HepG2 (cell line): ENCODE measurements at regions not wholly inside any gene's neighbourhood (a gene's known extent, or its start where the extent isn't known, plus 50 kb on each side); places are given as distances from the start of the nearest gene placed in this dataset.

Source experiments
- ATAC-seq: fragments of 200-7000 bp; cut with Tn5 transposase; 3 replicates; pipeline ENCODE4 v1.9.1; 2020; ENCODE audit warnings: mild to moderate bottlenecking, moderate library complexity
- BruUV-seq: library from RNA; stranded (reverse); fragments of 400-500 nt; replicated peaks from 2 replicates; lab custom pipeline; 2021; lab: Mats Ljungman, UMichigan
- CTCF ChIA-PET: fragments of 300-600 bp; formaldehyde crosslinking; extraction: SDS; loops from one replicate; lab custom pipeline; 2021; ENCODE audit warnings: low total read pairs, inconsistent platforms, low intra/inter-chr PET ratio; lab: Yijun Ruan, JAX
- POLR2A ChIA-PET: fragments of 350-600 bp; sonication (Branson Sonifier 250); formaldehyde crosslinking; loops from one replicate; lab custom pipeline; 2020; ENCODE audit warnings: antibody characterized with exemption, inconsistent platforms; lab: Yijun Ruan, JAX
- DNase-seq: peaks from one replicate; pipeline ENCODE4 v3.0.0-alpha.2; 2015; ENCODE audit warnings: low spot score
- FAIRE-seq: peaks from 3 replicates; lab custom pipeline; 2011; peaks lifted over from hg19 to GRCh38; lab: Jason Lieb, UNC
- H2AFZ ChIP-seq: one replicate; pipeline ENCODE4 v1.6.1; 2011; ENCODE audit warnings: low read length, inconsistent platforms
- H3K27ac ChIP-seq: fragments of 300-600 bp; 3 replicates; pipeline ENCODE4 v1.8.0; 2011; ENCODE audit warnings: mixed run types, mild to moderate bottlenecking, mixed read lengths, low read length, inconsistent platforms; ENCODE audit not compliant: insufficient read depth; ENCODE audit errors: extremely low read length
- H3K27me3 ChIP-seq, 2 experiments: fragments of 200-600 bp in 1 of 2; 2 replicates in 1 of 2; 3 replicates in 1 of 2; pipeline versions ENCODE4 v1.6.0 to v1.8.0; 2011; ENCODE audit warnings: low read length in 2 of 2, mild to moderate bottlenecking in 2 of 2, moderate library complexity in 2 of 2, inconsistent platforms in 1 of 2; ENCODE audit not compliant: insufficient read depth in 2 of 2, control insufficient read depth in 1 of 2
- H3K36me3 ChIP-seq, 2 experiments: fragments of 200-600 bp in 1 of 2; replicated peaks in 1 of 2; 2 replicates in 1 of 2; 3 replicates in 1 of 2; pipeline versions ENCODE4 v1.5.1 to v1.8.0; 2011; ENCODE audit warnings: low read length in 2 of 2, inconsistent platforms in 1 of 2; ENCODE audit not compliant: insufficient read depth in 2 of 2, control insufficient read depth in 1 of 2
- H3K4me1 ChIP-seq: 2 replicates; pipeline ENCODE4 v1.5.1; 2012; ENCODE audit warnings: low read length, inconsistent platforms; ENCODE audit not compliant: insufficient read depth
- H3K4me2 ChIP-seq: 2 replicates; pipeline ENCODE4 v1.6.0; 2011; ENCODE audit warnings: low read depth, low read length, inconsistent platforms
- H3K4me3 ChIP-seq, 3 experiments: fragments of 200-600 bp in 1 of 3; sonication (generic), shearing (Covaris generic) in 1 of 3; replicated peaks in 1 of 3; 2 replicates each; pipeline ENCODE4 v1.5.1; 2011 to 2016; ENCODE audit warnings: low read length in 3 of 3, inconsistent platforms in 2 of 3, low read depth in 2 of 3, mild to moderate bottlenecking in 2 of 3, control low read depth in 1 of 3, mixed read lengths in 1 of 3; ENCODE audit not compliant: insufficient read depth in 1 of 3
- H3K79me2 ChIP-seq: one replicate; pipeline ENCODE4 v1.6.1; 2011; ENCODE audit warnings: low read length, inconsistent platforms; ENCODE audit not compliant: insufficient read depth
- H3K9ac ChIP-seq: 2 replicates; pipeline ENCODE4 v1.6.0; 2011; ENCODE audit warnings: mild to moderate bottlenecking, low read depth, low read length, inconsistent platforms; ENCODE audit not compliant: insufficient read depth
- H3K9me3 ChIP-seq: 2 replicates; pipeline ENCODE4 v1.5.1; 2012; ENCODE audit warnings: mild to moderate bottlenecking, low read length
- H4K20me1 ChIP-seq: 2 replicates; pipeline ENCODE4 v1.6.0; 2011; ENCODE audit warnings: inconsistent platforms, mild to moderate bottlenecking, low read length, moderate library complexity; ENCODE audit not compliant: insufficient read depth
- CEBPB ChIP-seq: IDR thresholded peaks from 2 replicates; pipeline ENCODE4 v1.6.1; 2011; ENCODE audit warnings: low read depth, low read length, improper control_type of control experiment, borderline replicate concordance
- GFI1 ChIP-seq: sonication (generic); formaldehyde crosslinking; IDR thresholded peaks from 2 replicates; pipeline ENCODE4 v1.5.0; 2020; ENCODE audit warnings: missing genetic modification reagents, mild to moderate bottlenecking, borderline replicate concordance
- MAFF ChIP-seq: IDR thresholded peaks from 2 replicates; pipeline ENCODE4 v1.6.1; 2011; ENCODE audit warnings: low read depth, low read length, improper control_type of control experiment
- MAFK ChIP-seq, 2 experiments: IDR thresholded peaks in 1 of 2; conservative IDR thresholded peaks in 1 of 2; 2 replicates each; pipeline ENCODE4 v1.6.1; 2011; ENCODE audit warnings: improper control_type of control experiment in 2 of 2, low read length in 2 of 2
- MZF1 ChIP-seq: sonication (generic); formaldehyde crosslinking; IDR thresholded peaks from 2 replicates; pipeline ENCODE4 v1.8.1; 2023; ENCODE audit warnings: mild to moderate bottlenecking, missing genetic modification reagents, borderline replicate concordance
- ZMYM3 ChIP-seq: sonication (generic); formaldehyde crosslinking; IDR thresholded peaks from 2 replicates; pipeline ENCODE4 v1.5.1; 2020; ENCODE audit warnings: mild to moderate bottlenecking, missing genetic modification reagents
- ZNF136 ChIP-seq: sonication (generic); formaldehyde crosslinking; IDR thresholded peaks from 2 replicates; pipeline ENCODE4 v1.8.1; 2022; ENCODE audit warnings: low read depth, mild to moderate bottlenecking, moderate library complexity, missing genetic modification reagents
- ZNF180 ChIP-seq: sonication (generic); formaldehyde crosslinking; IDR thresholded peaks from 2 replicates; pipeline ENCODE4 v1.4.0; 2020; ENCODE audit warnings: low read depth, missing genetic modification reagents, borderline replicate concordance
- ZNF3 ChIP-seq: IDR thresholded peaks from 2 replicates; pipeline ENCODE4 v1.7.0; 2017; ENCODE audit warnings: inconsistent platforms
- ZSCAN25 ChIP-seq: sonication (generic); formaldehyde crosslinking; IDR thresholded peaks from 2 replicates; pipeline ENCODE4 v1.8.0; 2022; ENCODE audit warnings: mild to moderate bottlenecking, missing genetic modification reagents
- WGBS: methylation state at CpG from one replicate; pipeline ENCODE4 v1.1.6; 2017; ENCODE audit warnings: low lambda C conversion rate; 5-methylcytosine and 5-hydroxymethylcytosine counted together
- in situ Hi-C: cut with HindIII; loops from 2 replicates; pipeline ENCODE4 v1.10.0; 2017; ENCODE audit warnings: low pct_unique_long_range_greater_than_20kb; ENCODE audit not compliant: extremely low pct_ligation_motif_present
- intact Hi-C: fragments of 100-400 bp; cut with micrococcal nuclease; formaldehyde crosslinking; loops from one replicate; pipeline ENCODE4 v1.10.0; 2022; ENCODE audit not compliant: unreplicated experiment

- TF ChIP-seq ZMYM3 (CRISPR knock-in tag) (no peak), MZF1 (CRISPR knock-in tag) (no peak), CEBPB (no peak), ZNF3 (no peak), ZNF180 (CRISPR knock-in tag) (no peak)
- Histone ChIP-seq H3K27ac (no peak overlapping the region), H3K4me3 (no peak overlapping the region), H3K4me2 (no peak overlapping the region), H4K20me1 (no peaks in the 10 kb centered on the region), H3K9me3 (no peaks in the 10 kb centered on the region), H3K36me3 (no peaks in the 10 kb centered on the region), H2AFZ (no peak overlapping the region), H3K27me3 (no peaks in the 10 kb centered on the region), H3K9ac (no peak overlapping the region), H3K4me1 (no peaks in the 10 kb centered on the region), H3K79me2 (no peaks in the 10 kb centered on the region)
- intact Hi-C loops = no loop called here
- BruUV-seq = no TSS peak
- ChIA-PET CTCF (no interaction called here), POLR2A (no interaction called here)
- ATAC-seq (no peak), FAIRE-seq (no peak), DNase-seq (no peak)
- in situ Hi-C loops = no loop called here
These were observed 1373.7 kb downstream of the BRINP3 start for GRCh38 chr1:189103956-189104355.

- no TSS peak for BruUV-seq
- DNase-seq (no peak), FAIRE-seq (no peak), ATAC-seq (no peak)
- TF ChIP-seq MAFK (conservative IDR thresholded peaks at IDR 0.05 in 1 of 2, IDR thresholded peaks at IDR 0.05 in 1 of 2; ENCODE audit: low read length in 2 of 2) = peak; percentile 80 to 92
- no peak for TF ChIP-seq ZSCAN25 (CRISPR knock-in tag)
- peak; percentile 89 for TF ChIP-seq MAFF
- no peak for TF ChIP-seq ZNF136 (CRISPR knock-in tag)
- no peak for TF ChIP-seq GFI1 (CRISPR knock-in tag)
- Histone ChIP-seq H3K4me1 (no peaks in the 10 kb centered on the region), H3K27me3 (no peaks in the 10 kb centered on the region), H3K4me3 (no peak overlapping the region), H3K9me3 (no peaks in the 10 kb centered on the region), H3K36me3 (no peaks in the 10 kb centered on the region), H3K4me2 (no peak overlapping the region), H3K79me2 (no peaks in the 10 kb centered on the region), H4K20me1 (no peaks in the 10 kb centered on the region), H2AFZ (no peak overlapping the region), H3K9ac (no peak overlapping the region), H3K27ac (no peak overlapping the region)
- intact Hi-C loops = no loop called here
- in situ Hi-C loops = no loop called here
- ChIA-PET POLR2A (no interaction called here), CTCF (no interaction called here)
- WGBS = 1% methylated on average over 4 of the region's 4 CpGs
These were observed 1360.4 kb downstream of the BRINP3 start for GRCh38 chr1:189117072-189117770.
